SU-DHL-6 (cell line): ENCODE measurements at regions not wholly inside any gene's neighbourhood (a gene's known extent, or its start where the extent isn't known, plus 50 kb on each side); places are given as distances from the start of the nearest gene placed in this dataset.
"Not testable (repeated sequence)": the region's sequence is repeated elsewhere in the genome, so short reads cannot be mapped to it uniquely, and the experiment has no call there.

Source experiments
- H2AFZ ChIP-seq: fragments of 200-600 bp; sonication (generic); 2 replicates; pipeline ENCODE4 v1.6.1; 2014; ENCODE audit warnings: low read depth, mild to moderate bottlenecking, moderate library complexity, mixed read lengths, antibody characterized with exemption, low read length; ENCODE audit not compliant: severe bottlenecking
- H3F3A ChIP-seq: fragments of 200-600 bp; shearing (Covaris generic); 2 replicates; pipeline ENCODE4 v1.6.0; 2016; ENCODE audit warnings: antibody characterized with exemption, mild to moderate bottlenecking; ENCODE audit not compliant: insufficient read depth
- H3K27ac ChIP-seq: fragments of 200-600 bp; sonication (generic); 2 replicates; pipeline ENCODE4 v1.5.1; 2016; ENCODE audit warnings: low read depth, mild to moderate bottlenecking, low read length, moderate library complexity, mixed read lengths
- H3K27me3 ChIP-seq: fragments of 200-600 bp; sonication (generic), shearing (Covaris generic); 2 replicates; pipeline ENCODE4 v1.6.0; 2014; ENCODE audit warnings: mild to moderate bottlenecking, low read length
- H3K36me3 ChIP-seq: fragments of 200-600 bp; sonication (generic); 2 replicates; pipeline ENCODE4 v1.6.1; 2014; ENCODE audit warnings: mild to moderate bottlenecking, low read length, mixed read lengths
- H3K4me2 ChIP-seq: fragments of 300-600, 200-600 bp; shearing (Covaris generic), sonication (generic); 2 replicates; pipeline ENCODE4 v1.6.0; 2014; ENCODE audit warnings: low read length, low read depth, mild to moderate bottlenecking; ENCODE audit not compliant: poor library complexity, severe bottlenecking
- H3K4me3 ChIP-seq: fragments of 200-600 bp; sonication (generic); 2 replicates; pipeline ENCODE4 v1.5.1; 2014; ENCODE audit warnings: antibody characterized with exemption, low read length, mild to moderate bottlenecking, mixed read lengths; ENCODE audit not compliant: insufficient read depth, poor library complexity, severe bottlenecking
- H3K79me2 ChIP-seq: fragments of 200-600 bp; sonication (generic); 2 replicates; pipeline ENCODE4 v1.6.1; 2014; ENCODE audit warnings: mild to moderate bottlenecking, low read length, moderate library complexity; ENCODE audit not compliant: insufficient read depth
- H3K9ac ChIP-seq: fragments of 200-600 bp; sonication (generic); 2 replicates; pipeline ENCODE4 v1.7.0; 2014; ENCODE audit warnings: mild to moderate bottlenecking, low read length
- H3K9me2 ChIP-seq: fragments of 200-600 bp; sonication (generic); replicated peaks from 2 replicates; pipeline ENCODE4 v1.6.1; 2014; ENCODE audit warnings: low read length; ENCODE audit not compliant: insufficient read depth
- H3K9me3 ChIP-seq: fragments of 200-600 bp; sonication (generic); 2 replicates; pipeline ENCODE4 v1.6.1; 2014; ENCODE audit warnings: low read length, mixed read lengths; ENCODE audit not compliant: insufficient read depth
- H4K20me1 ChIP-seq: fragments of 200-600 bp; sonication (generic); 2 replicates; pipeline ENCODE4 v1.6.1; 2014; ENCODE audit warnings: low read depth, mild to moderate bottlenecking, antibody characterized with exemption, low read length, moderate library complexity, mixed read lengths
- EZH2phosphoT487 ChIP-seq: fragments of 200-600 bp; sonication (generic), shearing (Covaris generic); conservative IDR thresholded peaks from 2 replicates; pipeline ENCODE4 v1.6.1; 2018; ENCODE audit warnings: mild to moderate bottlenecking, antibody characterized with exemption, low read length, moderate library complexity, mixed read lengths
- TF ChIP-seq, protein P1 (sequence below): fragments of 200-600 bp; sonication (generic); IDR thresholded peaks from one replicate; pipeline ENCODE4 v1.5.1; 2017; ENCODE audit warnings: antibody characterized with exemption, mild to moderate bottlenecking, low read length, moderate library complexity; ENCODE audit not compliant: insufficient read depth, poor library complexity, severe bottlenecking

DNA sequence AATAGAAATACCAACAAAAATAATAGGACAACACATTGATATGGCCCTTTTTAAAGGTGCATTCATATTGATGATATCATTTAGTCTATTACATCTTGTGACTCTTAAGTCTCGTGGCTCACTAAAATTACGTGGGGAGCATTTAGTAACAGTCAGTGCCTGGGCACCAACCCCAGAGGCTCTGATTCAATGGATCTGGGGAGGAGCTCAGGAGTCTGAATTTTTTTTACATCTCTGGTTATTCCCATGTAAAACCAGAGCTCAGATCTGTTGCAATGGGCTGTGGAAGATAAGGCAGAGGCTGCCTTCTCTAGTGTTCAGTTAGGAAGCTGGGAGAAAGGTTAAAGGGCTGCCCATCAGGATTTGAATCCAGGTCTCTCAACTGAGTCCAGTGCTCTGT is 549.9 kb upstream of the CDH5 start:
- H3K4me2 ChIP-seq, result no peak overlapping the region
- no peak overlapping the region for H3K27ac ChIP-seq
- H3K36me3 ChIP-seq, result no peaks in the 10 kb centered on the region
- H4K20me1 ChIP-seq, result no peaks in the 10 kb centered on the region
- H3K9ac ChIP-seq, result no peak overlapping the region
- no peak for TF ChIP-seq EZH2phosphoT487
- TF ChIP-seq, protein P1, sequence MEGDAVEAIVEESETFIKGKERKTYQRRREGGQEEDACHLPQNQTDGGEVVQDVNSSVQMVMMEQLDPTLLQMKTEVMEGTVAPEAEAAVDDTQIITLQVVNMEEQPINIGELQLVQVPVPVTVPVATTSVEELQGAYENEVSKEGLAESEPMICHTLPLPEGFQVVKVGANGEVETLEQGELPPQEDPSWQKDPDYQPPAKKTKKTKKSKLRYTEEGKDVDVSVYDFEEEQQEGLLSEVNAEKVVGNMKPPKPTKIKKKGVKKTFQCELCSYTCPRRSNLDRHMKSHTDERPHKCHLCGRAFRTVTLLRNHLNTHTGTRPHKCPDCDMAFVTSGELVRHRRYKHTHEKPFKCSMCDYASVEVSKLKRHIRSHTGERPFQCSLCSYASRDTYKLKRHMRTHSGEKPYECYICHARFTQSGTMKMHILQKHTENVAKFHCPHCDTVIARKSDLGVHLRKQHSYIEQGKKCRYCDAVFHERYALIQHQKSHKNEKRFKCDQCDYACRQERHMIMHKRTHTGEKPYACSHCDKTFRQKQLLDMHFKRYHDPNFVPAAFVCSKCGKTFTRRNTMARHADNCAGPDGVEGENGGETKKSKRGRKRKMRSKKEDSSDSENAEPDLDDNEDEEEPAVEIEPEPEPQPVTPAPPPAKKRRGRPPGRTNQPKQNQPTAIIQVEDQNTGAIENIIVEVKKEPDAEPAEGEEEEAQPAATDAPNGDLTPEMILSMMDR, result no peak
- no peaks in the 10 kb centered on the region for H3K9me2 ChIP-seq
- no peaks in the 10 kb centered on the region for H3K79me2 ChIP-seq
- no peaks in the 10 kb centered on the region for H3K27me3 ChIP-seq
- no peaks in the 10 kb centered on the region for H3F3A ChIP-seq
- no peaks in the 10 kb centered on the region for H3K9me3 ChIP-seq
- H2AFZ ChIP-seq, result no peak overlapping the region
- H3K4me3 ChIP-seq, result no peak overlapping the region

- no peaks in the 10 kb centered on the region for H4K20me1 ChIP-seq
- no peaks in the 10 kb centered on the region for H3K27me3 ChIP-seq
- no peaks in the 10 kb centered on the region for H3K9me3 ChIP-seq
- H3K9me2 ChIP-seq, result no peaks in the 10 kb centered on the region
- H3K9ac ChIP-seq, result no peak overlapping the region
- H3K4me2 ChIP-seq, result no peak overlapping the region
- H3K4me3 ChIP-seq, result no peak overlapping the region
- no peaks in the 10 kb centered on the region for H3K36me3 ChIP-seq
- H2AFZ ChIP-seq, result no peak overlapping the region
- TF ChIP-seq, protein P1, result no peak
- TF ChIP-seq EZH2phosphoT487, result no peak
- no peak overlapping the region for H3K27ac ChIP-seq
- H3F3A ChIP-seq, result no peaks in the 10 kb centered on the region
- H3K79me2 ChIP-seq, result no peaks in the 10 kb centered on the region
Observed at GRCh38 chr16:65815707-65816106, 550.8 kb upstream of the CDH5 start.

- not testable (repeated sequence) for H2AFZ ChIP-seq, H4K20me1 ChIP-seq, H3K4me2 ChIP-seq, H3K27me3 ChIP-seq, H3K9ac ChIP-seq, H3K36me3 ChIP-seq, H3K4me3 ChIP-seq, H3K9me2 ChIP-seq, H3K79me2 ChIP-seq, H3F3A ChIP-seq, H3K27ac ChIP-seq, H3K9me3 ChIP-seq
Observed at GRCh38 chr16:65813879-65814278, 552.6 kb upstream of the CDH5 start.

DNA sequence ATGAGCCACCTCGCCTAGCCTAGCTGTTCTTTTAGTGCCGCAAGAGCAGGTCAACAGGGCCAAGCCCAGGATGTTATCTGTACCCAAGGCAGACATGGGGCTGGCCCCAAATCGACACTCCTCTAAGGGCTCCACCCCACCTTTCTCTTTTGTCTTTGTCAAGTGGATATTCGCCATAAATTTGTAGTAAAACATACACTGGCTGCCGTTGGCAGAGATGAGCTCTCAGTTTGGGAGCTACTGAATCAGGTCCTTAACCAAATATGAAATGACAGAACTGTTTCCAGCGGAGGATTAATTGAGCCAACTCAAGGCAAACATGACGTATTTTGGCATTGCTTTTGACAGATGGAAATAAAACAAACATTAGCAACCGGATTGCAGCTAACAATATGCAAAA is 556.9 kb upstream of the CDH5 start:
- H3K9me3 ChIP-seq, result no peaks in the 10 kb centered on the region
- H3K79me2 ChIP-seq, result no peaks in the 10 kb centered on the region
- H3K4me3 ChIP-seq, result no peak overlapping the region
- H3F3A ChIP-seq, result no peaks in the 10 kb centered on the region
- H3K27me3 ChIP-seq, result no peaks in the 10 kb centered on the region
- no peak overlapping the region for H3K9ac ChIP-seq
- no peak overlapping the region for H3K27ac ChIP-seq
- no peaks in the 10 kb centered on the region for H3K36me3 ChIP-seq
- no peaks in the 10 kb centered on the region for H4K20me1 ChIP-seq
- no peak overlapping the region for H2AFZ ChIP-seq
- no peaks in the 10 kb centered on the region for H3K9me2 ChIP-seq
- TF ChIP-seq EZH2phosphoT487, result no peak
- TF ChIP-seq, protein P1, result no peak
- H3K4me2 ChIP-seq, result no peak overlapping the region
